Dendritic cell treated with granulocyte-macrophage colony-stimulating factor and Interleukin-4, amounts not matched to agents 40 ng/mL and 50 ng/mL, for 4 days (primary cell): ENCODE measurements at regions not wholly inside any gene's neighbourhood (a gene's known extent, or its start where the extent isn't known, plus 50 kb on each side); places are given as distances from the start of the nearest gene placed in this dataset.

ENCODE experiments used
- H3K27ac Mint-ChIP-seq: one replicate; pipeline ENCODE4 v1.8.0; 2022; ENCODE audit warnings: mild to moderate bottlenecking, mixed read lengths
- H3K27me3 Mint-ChIP-seq: one replicate; pipeline ENCODE4 v1.8.0; 2022; ENCODE audit warnings: mild to moderate bottlenecking, mixed read lengths
- H3K36me3 Mint-ChIP-seq: one replicate; pipeline ENCODE4 v1.8.0; 2022; ENCODE audit warnings: low read depth, mixed read lengths
- H3K4me1 Mint-ChIP-seq: one replicate; pipeline ENCODE4 v1.8.0; 2022; ENCODE audit warnings: low read depth, mixed read lengths
- H3K4me3 Mint-ChIP-seq: one replicate; pipeline ENCODE4 v1.8.0; 2022; ENCODE audit warnings: mild to moderate bottlenecking, moderate library complexity, mixed read lengths
- H3K9me3 Mint-ChIP-seq: one replicate; pipeline ENCODE4 v1.8.0; 2022; ENCODE audit warnings: mixed read lengths
- intact Hi-C: fragments of 100-400 bp; cut with micrococcal nuclease; formaldehyde crosslinking; loops from one replicate; pipeline ENCODE4 v1.15.0; 2022

GRCh38 chr13:44770951-44771350, 194.8 kb upstream of the TSC22D1 start:
- Mint-ChIP-seq H3K27me3 (peaks cover 15% of the 10 kb centered on the region), H3K9me3 (no peaks in the 10 kb centered on the region)
- intact Hi-C loops: no loop called here

DNA sequence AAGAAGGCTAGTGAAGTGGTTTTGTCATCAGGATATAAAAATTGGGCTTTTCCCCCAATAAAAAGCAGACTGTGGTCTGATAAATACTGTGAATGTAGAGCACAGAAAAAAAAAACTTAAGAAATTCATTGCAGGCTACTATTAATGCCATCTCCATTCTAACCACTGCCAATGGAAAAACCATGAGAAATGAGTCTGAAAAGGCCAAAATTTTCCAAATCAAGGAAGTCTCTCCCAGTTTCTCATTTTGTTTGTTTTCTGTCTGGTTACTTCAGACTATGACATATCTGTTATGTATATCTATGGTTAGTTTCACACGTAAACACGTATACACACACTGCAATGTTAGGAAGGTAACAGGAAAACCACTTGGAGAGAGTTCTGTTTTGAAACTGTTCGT, 193.6 kb upstream of the TSC22D1 start:
- no peaks in the 10 kb centered on the region for H3K36me3 Mint-ChIP-seq
- intact Hi-C loops: no loop called here
- H3K9me3 Mint-ChIP-seq: no peaks in the 10 kb centered on the region
- no peak overlapping the region for H3K27ac Mint-ChIP-seq
- peaks cover 15% of the 10 kb centered on the region for H3K27me3 Mint-ChIP-seq
- no peak overlapping the region for H3K4me3 Mint-ChIP-seq
- H3K4me1 Mint-ChIP-seq: peaks cover 18% of the 10 kb centered on the region

More at GRCh38 chr13:44770951-44771350, 194.8 kb upstream of the TSC22D1 start:
- Mint-ChIP-seq H3K4me1 (peaks cover 18% of the 10 kb centered on the region), H3K36me3 (no peaks in the 10 kb centered on the region), H3K27ac (no peak overlapping the region), H3K4me3 (no peak overlapping the region)

- H3K4me3 Mint-ChIP-seq: no peak overlapping the region
- intact Hi-C loops: no loop called here
- no peak overlapping the region for H3K27ac Mint-ChIP-seq
- H3K27me3 Mint-ChIP-seq: peaks cover 19% of the 10 kb centered on the region
- H3K4me1 Mint-ChIP-seq: peaks cover 25% of the 10 kb centered on the region
- no peaks in the 10 kb centered on the region for H3K36me3 Mint-ChIP-seq
- H3K9me3 Mint-ChIP-seq: no peaks in the 10 kb centered on the region
Measured at GRCh38 chr13:44768775-44769581, 192.8 kb upstream of the TSC22D1 start.

- no peaks in the 10 kb centered on the region for H3K9me3 Mint-ChIP-seq
- peaks cover 22% of the 10 kb centered on the region for H3K27me3 Mint-ChIP-seq
- intact Hi-C loops: no loop called here
- H3K27ac Mint-ChIP-seq: no peak overlapping the region
- H3K4me1 Mint-ChIP-seq: peaks cover 29% of the 10 kb centered on the region
- H3K36me3 Mint-ChIP-seq: no peaks in the 10 kb centered on the region
- no peak overlapping the region for H3K4me3 Mint-ChIP-seq
Measured at GRCh38 chr13:44768239-44768638, 192.1 kb upstream of the TSC22D1 start.

DNA sequence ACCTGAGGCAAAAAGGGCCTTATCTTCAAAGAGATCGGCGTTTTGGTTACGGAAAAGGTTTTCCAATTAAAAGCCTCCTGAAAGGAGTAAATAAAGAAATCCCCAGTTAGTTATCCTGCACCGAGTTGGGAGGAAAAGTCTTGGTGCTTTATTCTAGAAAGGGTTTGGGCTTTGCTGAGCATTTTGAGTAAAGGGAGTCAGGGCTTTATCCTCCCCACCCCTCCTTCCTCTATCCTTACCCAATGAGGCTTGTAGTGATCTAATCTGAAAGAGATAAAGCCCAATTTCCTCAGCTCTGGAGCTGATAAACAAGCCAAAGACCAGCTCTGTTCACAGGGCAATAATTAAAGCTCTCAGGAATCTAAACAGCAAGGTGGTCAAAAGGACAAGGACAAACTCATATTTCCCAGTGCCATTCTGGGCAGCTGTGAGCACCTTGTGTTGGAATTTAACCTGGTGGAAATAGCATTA, 188.9 kb upstream of the TSC22D1 start:
- no peak overlapping the region for H3K4me3 Mint-ChIP-seq
- H3K36me3 Mint-ChIP-seq: no peaks in the 10 kb centered on the region
- H3K4me1 Mint-ChIP-seq: peaks cover 29% of the 10 kb centered on the region
- no peaks in the 10 kb centered on the region for H3K9me3 Mint-ChIP-seq
- intact Hi-C loops: no loop called here
- H3K27me3 Mint-ChIP-seq: peaks cover 17% of the 10 kb centered on the region
- H3K27ac Mint-ChIP-seq: no peak overlapping the region

GRCh38 chr13:44764302-44764692, 188.2 kb upstream of the TSC22D1 start:
- H3K4me3 Mint-ChIP-seq: peak overlapping the region; percentile 11

GRCh38 chr13:44763615-44764301, 187.6 kb upstream of the TSC22D1 start:
- no peaks in the 10 kb centered on the region for H3K9me3 Mint-ChIP-seq
- no peaks in the 10 kb centered on the region for H3K36me3 Mint-ChIP-seq
- H3K4me3 Mint-ChIP-seq: no peak overlapping the region
- H3K27me3 Mint-ChIP-seq: peaks cover 16% of the 10 kb centered on the region
- H3K4me1 Mint-ChIP-seq: peaks cover 20% of the 10 kb centered on the region
- intact Hi-C loops: no loop called here
- peak overlapping the region; percentile 44 for H3K27ac Mint-ChIP-seq

More at GRCh38 chr13:44764302-44764692, 188.2 kb upstream of the TSC22D1 start:
- no peaks in the 10 kb centered on the region for H3K36me3 Mint-ChIP-seq
- H3K9me3 Mint-ChIP-seq: no peaks in the 10 kb centered on the region
- peaks cover 26% of the 10 kb centered on the region for H3K4me1 Mint-ChIP-seq
- H3K27ac Mint-ChIP-seq: peak overlapping the region; percentile 44
- peaks cover 16% of the 10 kb centered on the region for H3K27me3 Mint-ChIP-seq
- intact Hi-C loops: no loop called here

- Mint-ChIP-seq H3K36me3 (no peaks in the 10 kb centered on the region), H3K4me1 (peaks cover 12% of the 10 kb centered on the region), H3K27me3 (peaks cover 10% of the 10 kb centered on the region), H3K27ac (no peak overlapping the region), H3K9me3 (no peaks in the 10 kb centered on the region), H3K4me3 (no peak overlapping the region)
- intact Hi-C loops: no loop called here
Measured at GRCh38 chr13:44762911-44763310, 186.8 kb upstream of the TSC22D1 start.

DNA sequence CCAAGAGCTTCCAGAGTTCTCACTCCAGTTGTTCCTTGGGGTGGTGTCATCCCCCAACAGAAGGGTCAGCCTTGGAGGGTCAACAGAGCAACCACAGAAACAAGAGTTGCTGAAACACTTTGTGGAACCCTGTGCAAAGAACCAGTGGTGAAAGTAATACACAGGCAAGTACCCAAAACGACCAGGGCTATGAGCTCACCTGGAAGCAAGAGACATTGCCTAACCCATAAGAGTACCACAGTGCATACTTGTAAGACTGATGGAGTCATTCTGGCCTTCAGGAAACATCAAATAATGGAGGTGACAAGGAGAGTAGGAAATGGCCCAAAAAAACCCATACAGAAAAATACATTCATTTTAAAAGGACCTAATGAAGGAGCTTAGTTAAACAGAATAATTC, 184.3 kb upstream of the TSC22D1 start:
- H3K27ac Mint-ChIP-seq: no peak overlapping the region
- H3K4me3 Mint-ChIP-seq: no peak overlapping the region
- intact Hi-C loops: no loop called here
- H3K36me3 Mint-ChIP-seq: no peaks in the 10 kb centered on the region
- no peaks in the 10 kb centered on the region for H3K9me3 Mint-ChIP-seq
- H3K27me3 Mint-ChIP-seq: peaks cover 8% of the 10 kb centered on the region
- H3K4me1 Mint-ChIP-seq: peaks cover 11% of the 10 kb centered on the region

DNA sequence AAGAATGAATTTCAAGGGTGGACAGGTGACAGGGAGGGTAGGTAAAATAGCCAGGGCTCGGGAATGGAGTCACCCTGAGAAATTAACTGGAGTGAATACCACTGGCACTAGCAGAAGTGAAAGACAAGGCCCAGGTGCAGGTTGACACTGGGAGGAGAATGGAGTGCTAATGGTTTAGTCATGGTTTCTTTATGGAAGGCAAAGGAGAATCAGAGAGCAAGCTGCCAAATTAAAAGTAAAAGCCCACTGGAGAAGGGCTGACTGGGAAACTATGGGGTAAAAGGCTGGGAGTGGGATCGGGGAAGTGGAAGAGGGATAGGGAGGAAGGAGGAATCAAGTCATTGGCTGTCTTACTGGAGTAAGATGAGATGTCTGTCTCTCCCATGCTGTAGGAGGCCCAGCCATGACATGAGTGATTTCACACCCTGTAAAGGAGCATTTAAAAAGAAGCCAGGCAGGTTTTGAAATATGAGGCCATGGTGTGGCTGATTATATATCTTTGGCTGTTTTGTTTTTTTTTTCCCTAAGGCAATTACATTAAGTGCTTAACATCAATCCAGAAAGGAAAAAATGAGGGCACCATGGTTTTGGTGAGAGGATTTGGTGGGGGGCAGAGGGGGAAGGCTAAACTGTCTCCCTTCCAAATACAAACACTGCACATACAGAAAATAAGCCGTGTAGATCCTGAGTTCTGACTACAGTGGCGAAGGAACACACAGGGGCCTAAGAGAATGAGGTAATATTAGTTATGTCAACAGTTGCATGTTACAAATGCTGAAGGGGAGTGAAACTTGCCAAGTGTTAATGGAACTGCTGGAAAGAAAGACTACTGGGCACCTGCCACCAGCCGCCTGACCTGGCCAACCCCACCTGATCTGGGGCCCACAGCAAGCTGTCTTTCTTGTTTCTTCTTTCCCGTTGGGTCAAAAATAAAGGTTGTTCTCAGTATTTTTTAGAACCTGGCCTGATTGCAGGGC, 183.5 kb upstream of the TSC22D1 start:
- intact Hi-C loops: no loop called here
- Mint-ChIP-seq H3K4me3 (no peak overlapping the region), H3K36me3 (no peaks in the 10 kb centered on the region), H3K9me3 (no peaks in the 10 kb centered on the region), H3K4me1 (peaks cover 11% of the 10 kb centered on the region), H3K27ac (no peak overlapping the region), H3K27me3 (peaks cover 8% of the 10 kb centered on the region)

- H3K9me3 Mint-ChIP-seq: no peaks in the 10 kb centered on the region
- intact Hi-C loops: no loop called here
- H3K27ac Mint-ChIP-seq: no peak overlapping the region
- H3K4me1 Mint-ChIP-seq: peaks cover 2% of the 10 kb centered on the region
- H3K27me3 Mint-ChIP-seq: peaks cover 4% of the 10 kb centered on the region
- H3K36me3 Mint-ChIP-seq: no peaks in the 10 kb centered on the region
- H3K4me3 Mint-ChIP-seq: no peak overlapping the region
Measured at GRCh38 chr13:44758630-44759383, 182.7 kb upstream of the TSC22D1 start.

GRCh38 chr13:44757671-44758070, 181.5 kb upstream of the TSC22D1 start:
- no peaks in the 10 kb centered on the region for H3K9me3 Mint-ChIP-seq
- intact Hi-C loops: no loop called here
- H3K36me3 Mint-ChIP-seq: no peaks in the 10 kb centered on the region
- H3K27ac Mint-ChIP-seq: no peak overlapping the region
- no peak overlapping the region for H3K4me3 Mint-ChIP-seq
- H3K27me3 Mint-ChIP-seq: peaks cover 1% of the 10 kb centered on the region
- no peaks in the 10 kb centered on the region for H3K4me1 Mint-ChIP-seq

DNA sequence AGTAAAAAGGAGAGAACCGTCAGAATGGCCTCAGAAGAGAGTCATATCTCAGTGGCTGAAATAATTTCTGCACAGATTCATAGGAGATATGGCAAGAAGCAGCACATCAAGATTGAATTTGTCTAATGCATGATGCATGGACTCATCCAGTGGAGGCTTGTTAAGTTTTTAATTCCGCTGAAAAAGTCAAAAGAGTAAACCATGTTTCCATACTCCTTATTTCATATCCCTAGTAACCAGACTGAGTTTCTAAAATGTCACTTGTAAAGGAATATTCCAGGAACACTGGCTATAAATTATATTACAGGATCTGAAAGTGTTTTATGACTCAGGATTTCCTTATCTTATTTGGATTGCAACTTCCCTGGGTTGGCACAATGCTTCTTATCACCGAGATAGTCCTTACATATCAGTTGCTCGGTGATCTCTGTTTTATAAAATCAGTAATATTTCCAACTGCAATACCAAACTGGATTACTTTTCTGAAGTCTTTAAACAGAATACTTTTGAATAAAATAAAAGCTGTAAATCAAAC, 180.2 kb upstream of the TSC22D1 start:
- Mint-ChIP-seq H3K4me3 (no peak overlapping the region), H3K27ac (no peak overlapping the region)

More for the DNA sequence above, 180.2 kb upstream of the TSC22D1 start:
- Mint-ChIP-seq H3K36me3 (no peaks in the 10 kb centered on the region), H3K9me3 (no peaks in the 10 kb centered on the region), H3K27me3 (peaks cover 1% of the 10 kb centered on the region), H3K4me1 (no peaks in the 10 kb centered on the region)
- intact Hi-C loops: no loop called here
